Hematopoietic multipotent progenitor cell treated with erythropoietin and hydrocortisone succinate and interleukin-3 and kit ligand, for 6 days (in vitro differentiated cells): ENCODE measurements at regions not wholly inside any gene's neighbourhood (a gene's known extent, or its start where the extent isn't known, plus 50 kb on each side); places are given as distances from the start of the nearest gene placed in this dataset.
"Not testable (repeated sequence)": the region's sequence is repeated elsewhere in the genome, so short reads cannot be mapped to it uniquely, and the experiment has no call there.

Source experiments
- DNase-seq: peaks from one replicate; pipeline ENCODE4 v3.0.0-alpha.2; 2015

DNA sequence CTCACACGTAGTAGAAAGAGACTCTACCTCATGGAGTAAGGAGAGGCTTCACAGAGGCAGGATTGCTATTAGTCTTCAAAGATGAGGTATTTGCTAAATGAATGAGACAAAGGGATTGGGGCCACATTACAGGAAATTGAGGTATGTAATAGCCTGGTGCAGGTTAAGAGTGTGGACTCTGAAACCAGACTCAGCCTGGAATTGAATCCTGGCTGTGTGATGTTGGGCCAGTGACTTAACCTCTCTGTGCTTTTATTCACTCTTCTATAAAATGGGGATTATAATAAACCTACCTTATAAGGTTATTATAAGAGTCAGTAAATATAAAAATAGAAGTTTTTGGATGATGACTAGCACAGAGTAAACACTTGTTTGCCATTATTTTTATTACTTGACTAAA is 64.7 kb upstream of the ATRNL1 start:
- DNase-seq: no peak

GRCh38 chr10:115029452-115030375 is 63.5 kb upstream of the ATRNL1 start:
- no peak for DNase-seq

DNA sequence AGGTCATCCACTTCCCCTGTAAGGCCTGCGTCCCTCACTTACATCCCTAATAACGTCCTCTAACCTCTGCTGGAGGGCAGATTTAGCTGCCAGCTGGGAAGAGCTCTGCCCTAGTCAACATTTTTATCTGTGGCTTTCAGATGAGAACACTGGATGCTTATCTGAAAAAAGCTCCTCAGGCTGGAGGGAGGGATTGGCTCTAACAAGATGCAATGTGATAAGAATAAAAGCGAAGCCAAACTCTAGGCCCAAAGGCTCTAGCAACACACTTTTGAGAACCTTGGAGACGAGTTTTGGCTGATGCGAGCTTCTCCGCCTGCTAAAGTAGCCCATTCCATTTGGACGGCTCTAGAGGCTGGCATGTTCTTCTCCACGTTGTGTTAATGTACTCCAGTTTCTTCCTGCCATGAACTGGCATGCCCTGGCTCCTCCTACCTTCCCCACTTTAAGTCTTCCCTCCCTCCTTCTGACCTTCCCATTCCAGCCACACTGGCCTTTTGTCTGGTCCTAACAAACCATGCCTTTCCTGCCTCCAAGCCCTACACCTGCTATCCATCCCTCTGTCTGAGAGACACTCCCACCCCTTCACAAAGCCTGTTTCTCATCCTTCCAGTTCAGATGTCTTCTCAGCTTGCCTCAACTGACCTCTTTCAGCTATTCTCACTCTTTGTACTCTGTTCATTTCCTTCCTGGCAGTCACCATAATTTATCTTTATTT is 62.5 kb upstream of the ATRNL1 start:
- DNase-seq: peak; percentile 55

DNA sequence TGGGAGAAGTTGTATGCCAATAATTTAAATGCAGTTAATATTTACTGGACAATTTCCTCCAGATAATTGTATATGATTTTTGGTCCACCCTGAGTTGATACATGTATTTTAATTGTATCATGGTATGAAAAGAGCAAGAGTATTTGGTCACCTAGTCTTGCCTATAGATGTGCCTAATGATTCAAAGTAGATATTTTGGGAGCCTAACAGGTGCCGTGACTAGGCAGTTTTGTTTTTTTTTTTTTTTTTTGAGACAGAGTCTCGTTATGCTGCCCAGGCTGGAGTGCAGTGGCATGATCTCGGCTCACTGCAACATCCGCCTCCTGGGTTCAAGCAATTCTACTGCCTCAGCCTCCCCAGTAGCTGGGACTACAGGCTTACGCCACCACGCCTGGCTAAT is 59.3 kb upstream of the ATRNL1 start:
- no peak for DNase-seq

DNA sequence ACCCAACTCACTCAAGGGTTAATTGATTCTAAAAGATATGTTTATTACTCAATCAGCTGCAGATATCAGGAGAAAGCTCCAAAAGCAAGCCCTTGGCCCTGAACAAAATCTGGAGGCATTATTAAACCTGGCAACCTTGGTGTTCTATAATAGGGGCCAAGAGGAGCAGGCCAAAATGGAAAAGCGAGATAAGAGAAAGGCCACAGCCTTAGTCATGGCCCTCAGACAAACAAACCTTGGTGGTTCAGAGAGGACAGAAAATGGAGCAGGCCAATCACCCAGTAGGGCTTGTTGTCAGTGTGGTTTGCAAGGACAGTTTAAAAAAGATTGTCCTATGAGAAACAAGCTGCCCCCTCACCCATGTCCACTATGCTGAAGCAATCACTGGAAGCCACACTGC is 53.4 kb upstream of the ATRNL1 start:
- DNase-seq: not testable (repeated sequence)
